ENCODE measurements at regions not wholly inside any gene's neighbourhood (a gene's known extent, or its start where the extent isn't known, plus 50 kb on each side); places are given as distances from the start of the nearest gene placed in this dataset.
"Not testable (repeated sequence)": the region's sequence is repeated elsewhere in the genome, so short reads cannot be mapped to it uniquely, and the experiment has no call there.

- no peak for DNase-seq (ENCODE audit: low spot score)
- ATAC-seq (ENCODE audit: insufficient number of reproducible peaks, low FRiP score, low read depth) = no peak
These were observed 1310.0 kb upstream of the EYS start for GRCh38 chr6:67016921-67017460.

GRCh38 chr6:67011441-67011840 is 1304.4 kb upstream of the EYS start:
- Histone ChIP-seq H3K4me3 (no peak overlapping the region), H3K36me3 (no peaks in the 10 kb centered on the region), H3K4me1 (ENCODE audit: control insufficient read depth in 1 of 2, low read depth in 2 of 2) (no peaks in the 10 kb centered on the region), H3K27ac (no peak overlapping the region), H3K27me3 (replicated peaks; ENCODE audit: insufficient read depth) (no peaks in the 10 kb centered on the region), H3K9me3 (no peaks in the 10 kb centered on the region)
- DNase-seq (ENCODE audit: low spot score) (no peak), ATAC-seq (ENCODE audit: insufficient number of reproducible peaks, low FRiP score, low read depth) (no peak)
- TF ChIP-seq CTCF (IDR thresholded peaks at IDR 0.05) = no peak

More at GRCh38 chr6:67016921-67017460, 1310.0 kb upstream of the EYS start:
- Histone ChIP-seq H3K27ac (no peak overlapping the region), H3K36me3 (no peaks in the 10 kb centered on the region), H3K9me3 (no peaks in the 10 kb centered on the region), H3K4me1 (ENCODE audit: control insufficient read depth in 1 of 2, low read depth in 2 of 2) (peaks cover 0 to 9% of the 10 kb centered on the region in 2 donors), H3K4me3 (no peak overlapping the region), H3K27me3 (replicated peaks; ENCODE audit: insufficient read depth) (no peaks in the 10 kb centered on the region)
- no peak for TF ChIP-seq CTCF (IDR thresholded peaks at IDR 0.05)

GRCh38 chr6:67009818-67010217 is 1302.8 kb upstream of the EYS start:
- no peak for TF ChIP-seq CTCF (IDR thresholded peaks at IDR 0.05)
- Histone ChIP-seq H3K36me3 (no peaks in the 10 kb centered on the region), H3K27ac (no peak overlapping the region), H3K4me3 (no peak overlapping the region), H3K9me3 (no peaks in the 10 kb centered on the region), H3K27me3 (replicated peaks; ENCODE audit: insufficient read depth) (no peaks in the 10 kb centered on the region), H3K4me1 (ENCODE audit: control insufficient read depth in 1 of 2, low read depth in 2 of 2) (no peaks in the 10 kb centered on the region)
- DNase-seq (ENCODE audit: low spot score) (no peak), ATAC-seq (ENCODE audit: insufficient number of reproducible peaks, low FRiP score, low read depth) (no peak)

GRCh38 chr6:67003844-67004243 is 1296.8 kb upstream of the EYS start:
- no peaks in the 10 kb centered on the region for H3K36me3 ChIP-seq
- no peaks in the 10 kb centered on the region for H3K4me1 ChIP-seq (ENCODE audit: control insufficient read depth in 1 of 2, low read depth in 2 of 2)
- no peak overlapping the region for H3K27ac ChIP-seq
- no peak for ATAC-seq (ENCODE audit: insufficient number of reproducible peaks, low FRiP score, low read depth)
- no peak for TF ChIP-seq CTCF (IDR thresholded peaks at IDR 0.05)
- no peaks in the 10 kb centered on the region for H3K27me3 ChIP-seq (replicated peaks; ENCODE audit: insufficient read depth)
- DNase-seq (ENCODE audit: low spot score) = no peak
- no peaks in the 10 kb centered on the region for H3K9me3 ChIP-seq
- no peak overlapping the region for H3K4me3 ChIP-seq

- no peaks in the 10 kb centered on the region for H3K36me3 ChIP-seq
- H3K4me1 ChIP-seq (ENCODE audit: control insufficient read depth in 1 of 2, low read depth in 2 of 2) = no peaks in the 10 kb centered on the region
- no peak for TF ChIP-seq CTCF (IDR thresholded peaks at IDR 0.05)
- DNase-seq (ENCODE audit: low spot score) (no peak), ATAC-seq (ENCODE audit: insufficient number of reproducible peaks, low FRiP score, low read depth) (no peak)
- H3K4me3 ChIP-seq = no peak overlapping the region
- no peak overlapping the region for H3K27ac ChIP-seq
- no peaks in the 10 kb centered on the region for H3K9me3 ChIP-seq
- H3K27me3 ChIP-seq (replicated peaks; ENCODE audit: insufficient read depth) = no peaks in the 10 kb centered on the region
These were observed 1293.1 kb upstream of the EYS start for GRCh38 chr6:67000121-67000520.

- H3K9me3 ChIP-seq; DNase-seq (ENCODE audit: low spot score); H3K27ac ChIP-seq; H3K27me3 ChIP-seq (replicated peaks; ENCODE audit: insufficient read depth); H3K36me3 ChIP-seq; H3K4me1 ChIP-seq (ENCODE audit: control insufficient read depth in 1 of 2, low read depth in 2 of 2); H3K4me3 ChIP-seq; ATAC-seq (ENCODE audit: insufficient number of reproducible peaks, low FRiP score, low read depth): not testable (repeated sequence)
These were observed 1290.6 kb upstream of the EYS start for GRCh38 chr6:66997579-66997978.

All from thoracic aorta (tissue), 2 donors.